Prostate gland (tissue), 2 donors: ENCODE measurements at regions not wholly inside any gene's neighbourhood (a gene's known extent, or its start where the extent isn't known, plus 50 kb on each side); places are given as distances from the start of the nearest gene placed in this dataset.

Experiments used
- DNase-seq: peaks from one replicate; pipeline ENCODE4 v3.0.0-alpha.2; 2019; ENCODE audit warnings: low spot score
- H3K27ac ChIP-seq, 2 donors: fragments of 200-600 bp; sonication (generic); 2 replicates each; pipeline ENCODE4 v1.5.1; 2017 to 2019
- H3K27me3 ChIP-seq: fragments of 200-600 bp; sonication (generic); replicated peaks from 2 replicates; pipeline ENCODE4 v1.5.1; 2019; ENCODE audit not compliant: insufficient read depth
- H3K36me3 ChIP-seq, 2 donors: fragments of 200-600 bp; sonication (generic); 1 replicate in 1 of 2; 2 replicates in 1 of 2; pipeline versions ENCODE4 v1.5.1 to v1.8.1; 2017 to 2019
- H3K4me1 ChIP-seq: fragments of 200-600 bp; sonication (generic); replicated peaks from 2 replicates; pipeline ENCODE4 v1.5.1; 2019
- H3K4me3 ChIP-seq, 2 donors: fragments of 200-600 bp; sonication (generic); 2 replicates each; pipeline ENCODE4 v1.5.1; 2017 to 2019
- H3K9me3 ChIP-seq: fragments of 200-600 bp; sonication (generic); 2 replicates; pipeline ENCODE4 v1.5.1; 2017
- POLR2A ChIP-seq: fragments of 450-650 bp; IDR thresholded peaks from one replicate; pipeline ENCODE4 v1.6.1; 2016; ENCODE audit warnings: antibody characterized with exemption, mild to moderate bottlenecking
- POLR2AphosphoS5 ChIP-seq: sonication (generic); formaldehyde crosslinking; IDR thresholded peaks from one replicate; pipeline ENCODE4 v1.6.1; 2017; ENCODE audit warnings: antibody characterized with exemption
- WGBS: methylation state at CpG from one replicate; pipeline ENCODE4 v1.1.5; 2018; 5-methylcytosine and 5-hydroxymethylcytosine counted together
- intact Hi-C: fragments of 100-400 bp; cut with DNase I; formaldehyde crosslinking; loops from one replicate; pipeline ENCODE4 v1.14.2; 2022
- TF ChIP-seq, protein P1 (sequence below), 4 experiments: fragments of 200-600 bp in 2 of 4; fragments of 450-650 bp in 2 of 4; sonication (generic) in 2 of 4; IDR thresholded peaks; 1 replicate in 3 of 4; 2 replicates in 1 of 4; pipeline ENCODE4 v1.5.1; 2016 to 2019; ENCODE audit warnings: antibody characterized with exemption in 4 of 4, mild to moderate bottlenecking in 2 of 4, moderate library complexity in 2 of 4

DNA sequence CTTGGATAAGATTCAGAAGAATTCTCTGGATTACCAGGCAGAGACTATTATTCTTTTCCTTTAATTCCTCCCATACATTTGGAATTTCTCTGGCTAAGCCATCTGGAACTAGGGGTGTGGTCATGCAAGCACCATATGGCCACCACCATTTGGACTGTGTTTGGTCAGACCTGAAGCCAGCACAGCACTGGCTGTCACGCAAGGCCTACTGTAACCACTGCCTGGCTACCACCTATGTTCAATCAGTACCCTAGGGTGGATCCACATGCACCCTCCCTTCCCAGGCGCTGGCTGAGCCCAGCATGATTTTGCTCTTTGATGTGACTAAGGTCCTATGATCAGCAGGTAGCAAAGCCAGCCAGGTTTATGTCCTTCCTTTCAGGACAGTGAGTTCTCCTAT, 287.8 kb upstream of the GOLIM4 start:
- Histone ChIP-seq H3K4me3 (no peak overlapping the region), H3K36me3 (no peaks in the 10 kb centered on the region), H3K27ac (no peak overlapping the region), H3K4me1 (no peaks in the 10 kb centered on the region), H3K9me3 (no peaks in the 10 kb centered on the region), H3K27me3 (no peaks in the 10 kb centered on the region)
- 91% methylated on average over 2 of the region's 2 CpGs for WGBS
- TF ChIP-seq POLR2AphosphoS5 (no peak), POLR2A (no peak)
- TF ChIP-seq, protein P1, sequence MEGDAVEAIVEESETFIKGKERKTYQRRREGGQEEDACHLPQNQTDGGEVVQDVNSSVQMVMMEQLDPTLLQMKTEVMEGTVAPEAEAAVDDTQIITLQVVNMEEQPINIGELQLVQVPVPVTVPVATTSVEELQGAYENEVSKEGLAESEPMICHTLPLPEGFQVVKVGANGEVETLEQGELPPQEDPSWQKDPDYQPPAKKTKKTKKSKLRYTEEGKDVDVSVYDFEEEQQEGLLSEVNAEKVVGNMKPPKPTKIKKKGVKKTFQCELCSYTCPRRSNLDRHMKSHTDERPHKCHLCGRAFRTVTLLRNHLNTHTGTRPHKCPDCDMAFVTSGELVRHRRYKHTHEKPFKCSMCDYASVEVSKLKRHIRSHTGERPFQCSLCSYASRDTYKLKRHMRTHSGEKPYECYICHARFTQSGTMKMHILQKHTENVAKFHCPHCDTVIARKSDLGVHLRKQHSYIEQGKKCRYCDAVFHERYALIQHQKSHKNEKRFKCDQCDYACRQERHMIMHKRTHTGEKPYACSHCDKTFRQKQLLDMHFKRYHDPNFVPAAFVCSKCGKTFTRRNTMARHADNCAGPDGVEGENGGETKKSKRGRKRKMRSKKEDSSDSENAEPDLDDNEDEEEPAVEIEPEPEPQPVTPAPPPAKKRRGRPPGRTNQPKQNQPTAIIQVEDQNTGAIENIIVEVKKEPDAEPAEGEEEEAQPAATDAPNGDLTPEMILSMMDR (IDR thresholded peaks at IDR 0.05) = no peak
- intact Hi-C loops = no loop called here
- DNase-seq = no peak

DNA sequence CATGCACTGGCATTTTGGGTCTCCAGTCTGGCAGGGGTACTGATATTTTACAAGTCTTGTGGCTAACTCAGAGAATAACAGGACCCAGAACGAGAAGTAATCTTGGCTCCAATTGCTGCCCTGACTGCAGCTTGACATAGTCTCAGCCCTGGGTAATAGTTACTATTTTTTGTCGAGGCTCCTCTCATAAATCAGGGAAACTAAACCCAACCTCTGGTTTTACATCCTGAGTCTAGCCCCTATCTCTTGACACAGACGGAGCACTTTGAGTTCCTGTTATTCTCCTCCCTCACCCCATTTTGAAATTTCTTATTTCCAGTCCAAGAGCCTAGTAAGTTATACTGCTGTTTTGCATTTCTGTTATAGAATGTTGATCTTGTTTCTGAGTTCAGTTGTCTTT, 276.1 kb upstream of the GOLIM4 start:
- H3K4me3 ChIP-seq = no peak overlapping the region
- no peaks in the 10 kb centered on the region for H3K27me3 ChIP-seq
- intact Hi-C loops = no loop called here
- H3K27ac ChIP-seq = no peak overlapping the region
- no peaks in the 10 kb centered on the region for H3K9me3 ChIP-seq
- no peaks in the 10 kb centered on the region for H3K36me3 ChIP-seq
- 54% methylated on average over 3 of the region's 3 CpGs for WGBS
- H3K4me1 ChIP-seq = no peaks in the 10 kb centered on the region
- no peak for DNase-seq
- TF ChIP-seq POLR2A (no peak), POLR2AphosphoS5 (no peak)
- TF ChIP-seq, protein P1 (IDR thresholded peaks at IDR 0.05) = no peak

DNA sequence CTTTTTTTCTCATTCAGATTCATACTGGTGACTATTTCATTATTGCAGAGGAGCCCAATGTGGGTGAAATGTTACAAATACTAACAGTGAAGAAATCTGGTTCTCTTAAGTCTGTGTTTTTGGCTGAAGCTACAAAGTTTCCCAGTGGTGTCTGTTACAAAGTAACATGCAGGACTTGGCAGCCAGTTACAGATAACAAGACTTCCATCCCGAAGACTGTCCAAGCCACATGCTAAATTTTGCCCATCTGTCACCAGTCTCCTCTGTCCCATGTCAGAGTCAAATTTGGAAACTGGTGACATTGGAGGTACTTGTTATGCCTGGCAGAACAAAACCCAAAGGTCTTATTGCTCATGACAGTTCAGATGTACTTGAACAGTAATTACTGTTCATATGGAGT, 269.2 kb upstream of the GOLIM4 start:
- 52% methylated on average over 1 of the region's 1 CpG for WGBS
- intact Hi-C loops = no loop called here
- H3K4me3 ChIP-seq = no peak overlapping the region
- no peaks in the 10 kb centered on the region for H3K4me1 ChIP-seq
- no peaks in the 10 kb centered on the region for H3K27me3 ChIP-seq
- H3K9me3 ChIP-seq = no peaks in the 10 kb centered on the region
- no peaks in the 10 kb centered on the region for H3K36me3 ChIP-seq
- H3K27ac ChIP-seq = no peak overlapping the region
- TF ChIP-seq POLR2A = no peak
- TF ChIP-seq POLR2AphosphoS5 = no peak
- TF ChIP-seq, protein P1 (IDR thresholded peaks at IDR 0.05) = no peak
- DNase-seq = no peak

DNA sequence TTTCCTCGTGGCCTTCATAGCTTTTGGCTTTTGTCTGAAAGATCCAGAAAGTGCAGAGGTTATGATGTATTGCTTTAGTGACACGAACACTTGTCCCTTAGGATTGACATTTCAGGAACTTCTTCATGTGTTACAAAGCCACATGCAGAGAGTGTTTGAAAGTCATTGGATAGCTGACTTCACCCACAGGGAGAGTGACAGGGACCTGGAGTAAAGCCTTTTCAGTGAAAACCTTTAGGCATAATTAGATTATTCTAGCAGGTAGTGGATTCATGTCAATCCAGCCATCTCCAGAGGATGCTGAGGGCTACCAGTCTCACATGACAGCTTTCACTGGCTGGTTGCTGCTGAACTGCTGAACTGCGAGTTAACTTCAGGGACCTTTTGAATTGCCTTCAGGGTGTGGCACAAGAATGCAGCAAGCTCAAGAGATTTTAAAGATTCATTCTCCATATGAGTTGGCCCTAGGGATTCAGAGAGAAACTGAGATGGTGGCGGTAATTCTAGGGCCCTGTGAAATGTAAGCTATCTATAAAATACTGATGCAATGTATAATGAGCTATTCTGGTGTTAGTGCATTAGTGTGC, 267.0 kb upstream of the GOLIM4 start:
- Histone ChIP-seq H3K36me3 (no peaks in the 10 kb centered on the region), H3K4me1 (no peaks in the 10 kb centered on the region), H3K9me3 (no peaks in the 10 kb centered on the region), H3K27ac (no peak overlapping the region), H3K4me3 (no peak overlapping the region), H3K27me3 (no peaks in the 10 kb centered on the region)
- intact Hi-C loops = no loop called here
- TF ChIP-seq POLR2A (no peak), POLR2AphosphoS5 (no peak)
- TF ChIP-seq, protein P1 (IDR thresholded peaks at IDR 0.05) = no peak
- 78% methylated on average over 4 of the region's 4 CpGs for WGBS
- no peak for DNase-seq

DNA sequence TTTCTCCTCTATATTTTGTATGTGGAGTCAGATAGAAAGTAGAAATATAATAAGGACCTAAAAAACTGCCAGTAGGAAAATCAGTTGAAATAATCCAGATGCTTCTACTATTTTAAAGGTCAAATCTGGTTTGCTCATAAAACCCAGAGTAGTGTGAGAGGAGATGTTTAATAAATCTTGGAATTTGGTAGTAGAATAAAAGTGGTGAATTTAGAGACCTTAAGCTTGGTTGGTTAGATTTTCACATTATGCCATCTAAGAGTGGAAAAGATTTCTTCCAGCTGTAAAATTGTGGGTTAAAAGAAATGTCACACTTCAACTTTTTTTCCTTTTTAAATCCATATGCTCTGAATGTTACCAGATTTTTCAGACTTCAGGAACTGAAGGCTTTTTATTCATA, 266.4 kb upstream of the GOLIM4 start:
- no peak overlapping the region for H3K27ac ChIP-seq
- no peak overlapping the region for H3K4me3 ChIP-seq
- intact Hi-C loops = no loop called here
- no peaks in the 10 kb centered on the region for H3K4me1 ChIP-seq
- H3K27me3 ChIP-seq = no peaks in the 10 kb centered on the region
- DNase-seq = no peak
- TF ChIP-seq POLR2AphosphoS5 (no peak), POLR2A (no peak)
- TF ChIP-seq, protein P1 (IDR thresholded peaks at IDR 0.05) = no peak
- no peaks in the 10 kb centered on the region for H3K36me3 ChIP-seq
- no peaks in the 10 kb centered on the region for H3K9me3 ChIP-seq
